ENCODE measurements at regions not wholly inside any gene's neighbourhood (a gene's known extent, or its start where the extent isn't known, plus 50 kb on each side); places are given as distances from the start of the nearest gene placed in this dataset.

DNA sequence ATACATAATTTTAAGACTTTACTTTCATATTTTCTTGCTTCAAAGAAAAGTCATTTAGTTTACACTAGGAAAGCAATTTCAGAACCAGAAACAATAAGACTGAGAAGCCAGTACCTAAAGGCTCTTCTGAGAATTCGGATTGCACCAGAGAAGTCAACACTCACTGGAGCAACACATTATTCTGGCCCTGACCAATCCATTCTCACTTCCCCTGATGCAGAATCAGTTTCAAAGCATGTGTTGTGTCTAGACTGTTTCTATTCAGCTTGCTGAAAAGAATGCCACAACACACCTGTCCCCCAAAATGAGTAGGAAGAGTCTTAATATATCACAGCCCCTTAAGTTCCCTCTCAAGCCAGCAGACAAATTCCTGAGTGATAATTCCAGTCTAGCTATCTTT, 1074.3 kb upstream of the TENM4 start:
- no peak overlapping the region for H3K9ac ChIP-seq (ENCODE audit: low read depth, low read length, poor library complexity)
- H4K91ac ChIP-seq (ENCODE audit: low read depth, low read length, poor library complexity): no peak overlapping the region
- no peaks in the 10 kb centered on the region for H3K9me3 ChIP-seq (replicated peaks in 1 of 2; ENCODE audit: control insufficient read depth in 2 of 2, insufficient read depth in 1 of 2, low read depth in 1 of 2, low read length in 2 of 2)
- no peak overlapping the region for H4K8ac ChIP-seq (ENCODE audit: low read depth, low read length)
- no peak overlapping the region for H2AFZ ChIP-seq (ENCODE audit: low read length)
- no CpG with 5 or more reads among the region's 1 CpG for WGBS, 2 donors (ENCODE audit: extremely low coverage in 2 of 2, insufficient read length in 2 of 2, insufficient replicate concordance in 1 of 2)
- H3K79me1 ChIP-seq (ENCODE audit: low read depth, low read length): no peaks in the 10 kb centered on the region
- no peak overlapping the region for H3K18ac ChIP-seq (ENCODE audit: low read length)
- H3K36me3 ChIP-seq (replicated peaks in 1 of 2; ENCODE audit: control insufficient read depth in 2 of 2, insufficient read depth in 2 of 2, low read length in 2 of 2): no peaks in the 10 kb centered on the region
- peaks cover 2 to 11% of the 10 kb centered on the region in 2 donors for H3K4me1 ChIP-seq (ENCODE audit: control insufficient read depth in 2 of 2, insufficient read depth in 1 of 2, low read depth in 1 of 2, low read length in 2 of 2)
- H3K4ac ChIP-seq (ENCODE audit: low read length): no peak overlapping the region
- no peaks in the 10 kb centered on the region for H3K27me3 ChIP-seq (ENCODE audit: control insufficient read depth in 3 of 3, insufficient read depth in 3 of 3, low read depth in 1 of 3, low read length in 3 of 3)
- H2BK12ac ChIP-seq (ENCODE audit: low read length): no peak overlapping the region
- H2BK120ac ChIP-seq (ENCODE audit: low read depth, low read length): no peak overlapping the region
- no peak overlapping the region for H3K14ac ChIP-seq (ENCODE audit: low read length)
- H2BK15ac ChIP-seq (ENCODE audit: low read length): no peak overlapping the region
- H3K4me3 ChIP-seq (ENCODE audit: low read length in 2 of 2): no peak overlapping the region
- no peak for DNase-seq (ENCODE audit: low spot score)
- no peak overlapping the region for H3K4me2 ChIP-seq (ENCODE audit: insufficient read depth, low read length, poor library complexity, severe bottlenecking)
- no peak overlapping the region for H3K27ac ChIP-seq (replicated peaks; ENCODE audit: low read length)
- H2AK5ac ChIP-seq (ENCODE audit: low read depth, low read length): no peak overlapping the region
- H2BK5ac ChIP-seq (ENCODE audit: low read length): no peak overlapping the region
- H3K23ac ChIP-seq (ENCODE audit: low read depth, low read length, poor library complexity): no peak overlapping the region

DNA sequence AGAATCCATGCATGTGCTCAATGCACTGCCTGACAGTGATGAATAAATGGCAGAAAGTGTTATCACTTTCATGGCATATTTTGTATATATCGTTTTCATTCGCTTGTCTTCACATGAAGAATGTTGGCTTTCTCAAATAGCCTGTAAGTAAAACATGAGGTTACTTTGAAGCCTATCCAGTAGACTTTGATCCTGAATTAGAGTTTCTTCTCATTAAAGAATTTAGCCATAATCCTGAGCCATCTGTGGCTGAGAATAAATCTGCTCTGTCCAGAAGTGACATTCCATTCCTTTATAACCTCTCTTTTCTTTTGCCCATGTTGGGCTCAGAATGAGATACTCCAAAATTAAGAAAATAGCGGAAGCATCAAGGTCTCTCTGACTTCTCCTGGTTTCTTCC, 1071.7 kb upstream of the TENM4 start:
- no peak overlapping the region for H3K14ac ChIP-seq (ENCODE audit: low read length)
- no peak overlapping the region for H2BK15ac ChIP-seq (ENCODE audit: low read length)
- H3K4me3 ChIP-seq (ENCODE audit: low read length in 2 of 2): no peak overlapping the region
- no peak overlapping the region for H2BK120ac ChIP-seq (ENCODE audit: low read depth, low read length)
- no peaks in the 10 kb centered on the region for H3K9me3 ChIP-seq (replicated peaks in 1 of 2; ENCODE audit: control insufficient read depth in 2 of 2, insufficient read depth in 1 of 2, low read depth in 1 of 2, low read length in 2 of 2)
- H3K27me3 ChIP-seq (ENCODE audit: control insufficient read depth in 3 of 3, insufficient read depth in 3 of 3, low read depth in 1 of 3, low read length in 3 of 3): no peaks in the 10 kb centered on the region
- no peak overlapping the region for H3K18ac ChIP-seq (ENCODE audit: low read length)
- no peak overlapping the region for H2AK5ac ChIP-seq (ENCODE audit: low read depth, low read length)
- no peak overlapping the region for H3K4me2 ChIP-seq (ENCODE audit: insufficient read depth, low read length, poor library complexity, severe bottlenecking)
- no peaks in the 10 kb centered on the region for H3K4me1 ChIP-seq (ENCODE audit: control insufficient read depth in 2 of 2, insufficient read depth in 1 of 2, low read depth in 1 of 2, low read length in 2 of 2)
- H3K27ac ChIP-seq (replicated peaks; ENCODE audit: low read length): no peak overlapping the region
- H3K79me1 ChIP-seq (ENCODE audit: low read depth, low read length): no peaks in the 10 kb centered on the region
- no peak overlapping the region for H3K9ac ChIP-seq (ENCODE audit: low read depth, low read length, poor library complexity)
- H3K4ac ChIP-seq (ENCODE audit: low read length): no peak overlapping the region
- no peaks in the 10 kb centered on the region for H3K36me3 ChIP-seq (replicated peaks in 1 of 2; ENCODE audit: control insufficient read depth in 2 of 2, insufficient read depth in 2 of 2, low read length in 2 of 2)
- no peak for DNase-seq (ENCODE audit: low spot score)
- WGBS, 2 donors (ENCODE audit: extremely low coverage in 2 of 2, insufficient read length in 2 of 2, insufficient replicate concordance in 1 of 2): no CpG with 5 or more reads among the region's 3 CpGs
- no peak overlapping the region for H3K23ac ChIP-seq (ENCODE audit: low read depth, low read length, poor library complexity)
- no peak overlapping the region for H4K91ac ChIP-seq (ENCODE audit: low read depth, low read length, poor library complexity)
- no peak overlapping the region for H2AFZ ChIP-seq (ENCODE audit: low read length)
- H2BK5ac ChIP-seq (ENCODE audit: low read length): no peak overlapping the region
- H2BK12ac ChIP-seq (ENCODE audit: low read length): no peak overlapping the region
- H4K8ac ChIP-seq (ENCODE audit: low read depth, low read length): no peak overlapping the region

DNA sequence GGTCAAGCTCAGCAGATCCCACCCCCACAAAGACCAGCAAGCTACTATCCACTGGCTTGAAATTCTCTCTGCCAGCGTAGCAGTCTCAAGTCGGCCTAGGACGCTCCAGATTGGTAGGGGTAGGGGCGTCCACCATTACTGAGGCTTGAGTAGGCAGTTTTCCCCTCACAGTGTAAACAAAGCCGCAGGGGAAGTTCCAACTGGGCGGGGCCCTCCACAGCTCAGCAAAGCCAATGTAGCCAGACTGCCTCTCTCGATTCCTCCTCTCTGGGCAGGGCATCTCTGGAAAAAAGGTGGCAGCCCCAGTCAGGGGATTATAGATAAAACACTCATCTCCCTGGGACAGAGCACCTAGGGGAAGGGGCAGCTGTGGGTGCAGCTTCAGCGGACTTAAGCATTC, 1064.9 kb upstream of the TENM4 start:
- no CpG with 5 or more reads among the region's 8 CpGs for WGBS, 2 donors (ENCODE audit: extremely low coverage in 2 of 2, insufficient read length in 2 of 2, insufficient replicate concordance in 1 of 2)
- no peak overlapping the region for H2BK12ac ChIP-seq (ENCODE audit: low read length)

DNA sequence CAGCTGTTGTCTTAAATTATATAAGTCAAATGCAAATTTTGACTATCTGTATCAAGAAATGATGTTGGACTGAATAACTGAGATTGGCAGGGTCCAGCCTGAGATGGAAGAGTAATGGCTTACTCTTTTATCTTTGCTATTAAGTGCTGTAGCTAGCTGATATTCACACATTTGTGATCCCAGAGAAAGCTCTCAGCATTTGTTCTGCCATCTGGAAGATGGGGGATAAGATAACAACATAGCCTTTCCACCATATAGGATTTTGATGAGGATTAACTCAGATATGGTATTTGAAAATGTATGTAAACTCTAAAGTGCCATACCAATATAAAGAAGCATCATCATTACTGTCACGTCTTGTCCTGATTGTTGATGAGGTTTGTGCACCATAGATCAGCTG, 1063.2 kb upstream of the TENM4 start:
- no CpG with 5 or more reads among the region's 1 CpG for WGBS, 2 donors (ENCODE audit: extremely low coverage in 2 of 2, insufficient read length in 2 of 2, insufficient replicate concordance in 1 of 2)
- DNase-seq (ENCODE audit: low spot score): no peak
- Histone ChIP-seq H3K4me1 (ENCODE audit: control insufficient read depth in 2 of 2, insufficient read depth in 1 of 2, low read depth in 1 of 2, low read length in 2 of 2) (peaks cover 0 to 2% of the 10 kb centered on the region in 2 donors), H4K91ac (ENCODE audit: low read depth, low read length, poor library complexity) (no peak overlapping the region), H4K8ac (ENCODE audit: low read depth, low read length) (no peak overlapping the region), H2AFZ (ENCODE audit: low read length) (no peak overlapping the region), H3K27ac (replicated peaks; ENCODE audit: low read length) (no peak overlapping the region), H2BK15ac (ENCODE audit: low read length) (no peak overlapping the region), H2BK12ac (ENCODE audit: low read length) (no peak overlapping the region), H3K79me1 (ENCODE audit: low read depth, low read length) (no peaks in the 10 kb centered on the region), H3K23ac (ENCODE audit: low read depth, low read length, poor library complexity) (no peak overlapping the region), H3K4me2 (ENCODE audit: insufficient read depth, low read length, poor library complexity, severe bottlenecking) (no peak overlapping the region), H3K27me3 (ENCODE audit: control insufficient read depth in 3 of 3, insufficient read depth in 3 of 3, low read depth in 1 of 3, low read length in 3 of 3) (no peaks in the 10 kb centered on the region), H3K4ac (ENCODE audit: low read length) (no peak overlapping the region), H3K14ac (ENCODE audit: low read length) (no peak overlapping the region), H3K18ac (ENCODE audit: low read length) (no peak overlapping the region), H3K4me3 (ENCODE audit: low read length in 2 of 2) (no peak overlapping the region), H2BK5ac (ENCODE audit: low read length) (no peak overlapping the region), H3K9ac (ENCODE audit: low read depth, low read length, poor library complexity) (no peak overlapping the region), H2AK5ac (ENCODE audit: low read depth, low read length) (no peak overlapping the region), H3K36me3 (replicated peaks in 1 of 2; ENCODE audit: control insufficient read depth in 2 of 2, insufficient read depth in 2 of 2, low read length in 2 of 2) (no peaks in the 10 kb centered on the region), H3K9me3 (replicated peaks in 1 of 2; ENCODE audit: control insufficient read depth in 2 of 2, insufficient read depth in 1 of 2, low read depth in 1 of 2, low read length in 2 of 2) (no peaks in the 10 kb centered on the region), H2BK120ac (ENCODE audit: low read depth, low read length) (no peak overlapping the region)

More for the DNA sequence above, 1064.9 kb upstream of the TENM4 start:
- H3K9me3 ChIP-seq (replicated peaks in 1 of 2; ENCODE audit: control insufficient read depth in 2 of 2, insufficient read depth in 1 of 2, low read depth in 1 of 2, low read length in 2 of 2): no peaks in the 10 kb centered on the region
- H2BK120ac ChIP-seq (ENCODE audit: low read depth, low read length): no peak overlapping the region
- no peak overlapping the region for H2AK5ac ChIP-seq (ENCODE audit: low read depth, low read length)
- H3K79me1 ChIP-seq (ENCODE audit: low read depth, low read length): no peaks in the 10 kb centered on the region
- no peak overlapping the region for H2BK5ac ChIP-seq (ENCODE audit: low read length)
- H3K4ac ChIP-seq (ENCODE audit: low read length): no peak overlapping the region
- no peak overlapping the region for H3K14ac ChIP-seq (ENCODE audit: low read length)
- no peak overlapping the region for H4K91ac ChIP-seq (ENCODE audit: low read depth, low read length, poor library complexity)
- H3K4me2 ChIP-seq (ENCODE audit: insufficient read depth, low read length, poor library complexity, severe bottlenecking): no peak overlapping the region
- H3K9ac ChIP-seq (ENCODE audit: low read depth, low read length, poor library complexity): no peak overlapping the region
- no peak overlapping the region for H4K8ac ChIP-seq (ENCODE audit: low read depth, low read length)
- H3K23ac ChIP-seq (ENCODE audit: low read depth, low read length, poor library complexity): no peak overlapping the region
- no peaks in the 10 kb centered on the region for H3K36me3 ChIP-seq (replicated peaks in 1 of 2; ENCODE audit: control insufficient read depth in 2 of 2, insufficient read depth in 2 of 2, low read length in 2 of 2)
- no peaks in the 10 kb centered on the region for H3K27me3 ChIP-seq (ENCODE audit: control insufficient read depth in 3 of 3, insufficient read depth in 3 of 3, low read depth in 1 of 3, low read length in 3 of 3)
- H3K27ac ChIP-seq (replicated peaks; ENCODE audit: low read length): no peak overlapping the region
- no peak for DNase-seq (ENCODE audit: low spot score)
- peak overlapping the region; percentile 66 for H2AFZ ChIP-seq (ENCODE audit: low read length)
- no peak overlapping the region for H3K4me3 ChIP-seq (ENCODE audit: low read length in 2 of 2)
- H3K18ac ChIP-seq (ENCODE audit: low read length): no peak overlapping the region
- peaks cover 0 to 2% of the 10 kb centered on the region in 2 donors for H3K4me1 ChIP-seq (ENCODE audit: control insufficient read depth in 2 of 2, insufficient read depth in 1 of 2, low read depth in 1 of 2, low read length in 2 of 2)
- H2BK15ac ChIP-seq (ENCODE audit: low read length): no peak overlapping the region
